ENCODE measurements at regions not wholly inside any gene's neighbourhood (a gene's known extent, or its start where the extent isn't known, plus 50 kb on each side); places are given as distances from the start of the nearest gene placed in this dataset.

DNA sequence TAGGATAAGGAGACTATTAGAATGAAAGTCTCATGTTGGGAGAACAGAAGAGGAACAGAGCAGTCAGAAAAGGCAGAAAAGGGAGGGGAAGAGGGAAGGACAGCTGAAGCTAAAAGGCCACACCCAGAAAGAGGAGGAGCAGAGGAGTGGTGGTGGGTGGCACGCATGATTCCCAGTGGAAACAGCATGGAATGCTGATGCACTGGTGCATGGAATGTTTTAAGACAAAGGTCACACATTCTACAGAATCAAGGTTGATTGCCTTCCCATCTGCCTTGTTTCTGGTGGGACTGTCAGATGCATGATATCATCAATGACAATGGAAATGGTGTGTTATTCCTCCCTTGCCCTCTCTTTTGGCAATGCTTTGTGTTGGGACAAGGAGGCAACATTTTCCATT is 285.4 kb upstream of the MKI67 start:
- TF ChIP-seq CTCF (IDR thresholded peaks at IDR 0.05; ENCODE audit: low read depth, low read length, poor library complexity, severe bottlenecking) (no peak), EZH2phosphoT487 (IDR thresholded peaks at IDR 0.05; ENCODE audit: borderline replicate concordance, low read length) (no peak)

Measured in DOHH2 (cell line).